HCT116 (cell line): ENCODE measurements at regions not wholly inside any gene's neighbourhood (a gene's known extent, or its start where the extent isn't known, plus 50 kb on each side); places are given as distances from the start of the nearest gene placed in this dataset.

ENCODE experiments used
- ATAC-seq: fragments of 200-7000 bp; cut with Tn5 transposase; 2 replicates; pipeline ENCODE4 v1.9.1; 2020; ENCODE audit warnings: mild to moderate bottlenecking, moderate library complexity
- BruUV-seq: library from RNA; stranded (reverse); fragments of 400-500 nt; replicated peaks from 2 replicates; lab custom pipeline; 2021; lab: Mats Ljungman, UMichigan
- CTCF ChIA-PET: fragments of 300-600 bp; sonication (Branson Sonifier 250); formaldehyde crosslinking; loops from one replicate; lab custom pipeline; 2021; ENCODE audit warnings: antibody characterized with exemption; lab: Charles Lee
- POLR2A ChIA-PET: fragments of 300-600, 350-600 bp; sonication (Branson Sonifier 250); formaldehyde crosslinking; loops from one replicate; lab custom pipeline; 2021; ENCODE audit warnings: antibody characterized with exemption; lab: Charles Lee
- RAD21 ChIA-PET, 2 experiments: fragments of 300-600 bp; sonication (Branson Sonifier 250); formaldehyde crosslinking; loops; one replicate each; lab custom pipeline; 2023; ENCODE audit warnings: low total read pairs in 2 of 2; ENCODE audit not compliant: uncharacterized antibody in 2 of 2, unreplicated experiment in 2 of 2, low non-redundant PET in 1 of 2; lab: Charles Lee
- DNase-seq: peaks from one replicate; pipeline ENCODE4 v3.0.0-alpha.2; 2010; ENCODE audit warnings: low read depth, low spot score
- H2AFZ ChIP-seq: fragments of 200-600 bp; shearing (Covaris generic), sonication (generic); 2 replicates; pipeline ENCODE4 v1.6.1; 2017; ENCODE audit warnings: low read depth, mixed run types, mixed read lengths, antibody characterized with exemption, low read length; ENCODE audit not compliant: poor library complexity, severe bottlenecking
- H3K27ac ChIP-seq: 2 replicates; pipeline ENCODE4 v1.5.1; 2012; ENCODE audit warnings: low read depth, low read length
- H3K27me3 ChIP-seq: fragments of 200-600 bp; sonication (generic); 2 replicates; pipeline ENCODE4 v1.6.1; 2016; ENCODE audit warnings: mixed run types, low read length, mixed read lengths; ENCODE audit not compliant: insufficient read depth
- H3K36me3 ChIP-seq, 2 experiments: fragments of 200-500 bp in 1 of 2; fragments of 200-600 bp in 1 of 2; sonication (Bioruptor generic) in 1 of 2; sonication (generic) in 1 of 2; 2 replicates each; pipeline versions ENCODE4 v1.5.1 to v1.6.1; 2014 to 2016; ENCODE audit warnings: low read length in 2 of 2, inconsistent platforms in 1 of 2, mixed read lengths in 1 of 2, mixed run types in 1 of 2; ENCODE audit not compliant: insufficient read depth in 2 of 2, control insufficient read depth in 1 of 2
- H3K4me1 ChIP-seq, 2 experiments: fragments of 200-600 bp in 1 of 2; sonication (generic) in 1 of 2; 2 replicates each; pipeline versions ENCODE4 v1.5.1 to v1.6.1; 2012 to 2017; ENCODE audit warnings: low read length in 2 of 2, inconsistent platforms in 1 of 2, mild to moderate bottlenecking in 1 of 2, mixed read lengths in 1 of 2, mixed run types in 1 of 2, moderate library complexity in 1 of 2; ENCODE audit not compliant: insufficient read depth in 2 of 2, control insufficient read depth in 1 of 2
- H3K4me2 ChIP-seq: fragments of 200-600 bp; sonication (generic); 2 replicates; pipeline ENCODE4 v1.6.1; 2017; ENCODE audit warnings: mixed run types, low read length, mixed read lengths
- H3K4me3 ChIP-seq, 2 experiments: fragments of 200-600 bp in 1 of 2; sonication (generic) in 1 of 2; replicated peaks in 1 of 2; 2 replicates each; pipeline ENCODE4 v1.5.1; 2011 to 2016; ENCODE audit warnings: low read length in 2 of 2, control low read depth in 1 of 2, low read depth in 1 of 2, mild to moderate bottlenecking in 1 of 2, mixed read lengths in 1 of 2, mixed run types in 1 of 2
- H3K79me2 ChIP-seq: fragments of 200-600 bp; sonication (generic); 2 replicates; pipeline ENCODE4 v1.6.1; 2017; ENCODE audit warnings: mild to moderate bottlenecking, mixed run types, low read length, moderate library complexity, mixed read lengths; ENCODE audit not compliant: insufficient read depth
- H3K9ac ChIP-seq: fragments of 200-600 bp; sonication (generic); 2 replicates; pipeline ENCODE4 v1.6.1; 2016; ENCODE audit warnings: low read length, mixed read lengths
- H3K9me2 ChIP-seq: fragments of 200-600 bp; sonication (generic), shearing (Covaris generic); 2 replicates; pipeline ENCODE4 v1.6.1; 2017; ENCODE audit warnings: mixed run types, mild to moderate bottlenecking, moderate library complexity; ENCODE audit not compliant: insufficient read depth
- H3K9me3 ChIP-seq, 2 experiments: fragments of 200-500 bp in 1 of 2; fragments of 200-600 bp in 1 of 2; sonication (Bioruptor generic) in 1 of 2; sonication (generic) in 1 of 2; 2 replicates each; pipeline ENCODE4 v1.6.1; 2014 to 2017; ENCODE audit warnings: low read length in 2 of 2, mixed read lengths in 2 of 2, inconsistent platforms in 1 of 2, low read depth in 1 of 2, mild to moderate bottlenecking in 1 of 2, mixed run types in 1 of 2, moderate library complexity in 1 of 2; ENCODE audit not compliant: control insufficient read depth in 1 of 2, insufficient read depth in 1 of 2
- H4K20me1 ChIP-seq: fragments of 200-600 bp; sonication (generic), shearing (Covaris generic); 2 replicates; pipeline ENCODE4 v1.6.1; 2017; ENCODE audit warnings: mixed run types, mild to moderate bottlenecking, moderate library complexity; ENCODE audit not compliant: insufficient read depth
- EGR1 ChIP-seq: IDR thresholded peaks from 2 replicates; pipeline ENCODE4 v1.6.1; 2012; ENCODE audit warnings: low read depth
- ELF1 ChIP-seq: IDR thresholded peaks from 2 replicates; pipeline ENCODE4 v1.6.1; 2012; ENCODE audit warnings: low read depth, borderline replicate concordance
- EZH2 ChIP-seq: fragments of 200-600 bp; sonication (generic); IDR thresholded peaks from 2 replicates; pipeline ENCODE4 v1.6.1; 2017; ENCODE audit warnings: antibody characterized with exemption, mixed run types
- EZH2phosphoT487 ChIP-seq: fragments of 200-600 bp; IDR thresholded peaks from 2 replicates; pipeline ENCODE4 v1.6.1; 2018; ENCODE audit warnings: antibody characterized with exemption, borderline replicate concordance
- POLR2AphosphoS5 ChIP-seq: IDR thresholded peaks from 2 replicates; pipeline ENCODE4 v1.6.1; 2011; ENCODE audit warnings: mild to moderate bottlenecking, low read depth, low read length, moderate library complexity
- RAD21 ChIP-seq: IDR thresholded peaks from 2 replicates; pipeline ENCODE4 v1.6.1; 2012; ENCODE audit warnings: low read depth, mild to moderate bottlenecking
- SRF ChIP-seq: IDR thresholded peaks from 2 replicates; pipeline ENCODE4 v1.6.1; 2012; ENCODE audit warnings: low read depth
- YY1 ChIP-seq: IDR thresholded peaks from 2 replicates; pipeline ENCODE4 v1.6.1; 2011; ENCODE audit warnings: low read length, low read depth, moderate library complexity, mild to moderate bottlenecking; ENCODE audit not compliant: insufficient replicate concordance; ENCODE audit errors: extremely low read depth
- ZFX ChIP-seq: fragments of 450-650 bp; IDR thresholded peaks from 2 replicates; pipeline ENCODE4 v1.6.1; 2017
- intact Hi-C: fragments of 100-400 bp; cut with micrococcal nuclease; formaldehyde crosslinking; loops from 2 replicates; pipeline ENCODE4 v1.10.0; 2022
- TF ChIP-seq, protein P1 (sequence below): IDR thresholded peaks from 2 replicates; pipeline ENCODE4 v1.6.1; 2012
- TF ChIP-seq, protein P2 (sequence below): IDR thresholded peaks from 2 replicates; pipeline ENCODE4 v1.6.1; 2012
- TF ChIP-seq, protein P3 (sequence below): IDR thresholded peaks from 2 replicates; pipeline ENCODE4 v1.6.1; 2011; ENCODE audit warnings: mild to moderate bottlenecking, low read length, moderate library complexity; ENCODE audit not compliant: insufficient replicate concordance; ENCODE audit errors: extremely low read depth

DNA sequence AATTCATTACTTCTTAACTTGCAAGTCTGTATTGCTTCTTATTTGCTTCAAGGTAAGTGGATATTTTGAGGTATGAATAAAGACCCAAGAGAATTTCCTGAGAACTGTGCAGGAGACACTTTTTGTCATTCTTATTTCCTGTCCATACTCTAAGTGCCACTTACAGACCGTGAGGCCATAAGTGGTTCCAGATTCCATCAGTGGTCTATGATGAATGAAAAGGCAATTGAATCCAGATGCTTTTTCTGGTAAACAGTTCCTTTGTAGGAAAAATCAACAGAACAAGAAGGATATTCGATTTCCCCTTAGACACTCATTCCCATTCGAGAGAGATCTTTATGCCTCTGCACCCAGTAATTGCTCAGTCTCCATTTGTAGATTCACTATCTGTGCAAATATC is 58.3 kb upstream of the PDE10A start:
- ChIA-PET RAD21 (no interaction called here), CTCF (no interaction called here), POLR2A (no interaction called here)
- BruUV-seq: no TSS peak
- Histone ChIP-seq H3K27me3 (no peaks in the 10 kb centered on the region), H3K9ac (no peak overlapping the region), H3K4me1 (peaks cover 5 to 18% of the 10 kb centered on the region in 2 experiments; a peak in 3 of 4 replicates), H3K36me3 (no peaks in the 10 kb centered on the region), H3K4me2 (no peak overlapping the region), H2AFZ (no peak overlapping the region), H3K9me2 (no peaks in the 10 kb centered on the region), H4K20me1 (no peaks in the 10 kb centered on the region), H3K27ac (no peak overlapping the region), H3K79me2 (no peaks in the 10 kb centered on the region), H3K9me3 (no peaks in the 10 kb centered on the region; a peak in 1 of 4 replicates), H3K4me3 (no peak overlapping the region)
- no peak for DNase-seq
- no peak for TF ChIP-seq EGR1
- TF ChIP-seq ZFX: no peak
- no peak for TF ChIP-seq ELF1
- no peak for TF ChIP-seq EZH2phosphoT487
- TF ChIP-seq SRF: no peak
- TF ChIP-seq YY1: no peak
- TF ChIP-seq RAD21: no peak
- TF ChIP-seq, protein P1, sequence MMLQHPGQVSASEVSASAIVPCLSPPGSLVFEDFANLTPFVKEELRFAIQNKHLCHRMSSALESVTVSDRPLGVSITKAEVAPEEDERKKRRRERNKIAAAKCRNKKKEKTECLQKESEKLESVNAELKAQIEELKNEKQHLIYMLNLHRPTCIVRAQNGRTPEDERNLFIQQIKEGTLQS: no peak
- TF ChIP-seq, protein P2, sequence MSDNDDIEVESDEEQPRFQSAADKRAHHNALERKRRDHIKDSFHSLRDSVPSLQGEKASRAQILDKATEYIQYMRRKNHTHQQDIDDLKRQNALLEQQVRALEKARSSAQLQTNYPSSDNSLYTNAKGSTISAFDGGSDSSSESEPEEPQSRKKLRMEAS: no peak
- no peak for ATAC-seq
- intact Hi-C loops: no loop called here

DNA sequence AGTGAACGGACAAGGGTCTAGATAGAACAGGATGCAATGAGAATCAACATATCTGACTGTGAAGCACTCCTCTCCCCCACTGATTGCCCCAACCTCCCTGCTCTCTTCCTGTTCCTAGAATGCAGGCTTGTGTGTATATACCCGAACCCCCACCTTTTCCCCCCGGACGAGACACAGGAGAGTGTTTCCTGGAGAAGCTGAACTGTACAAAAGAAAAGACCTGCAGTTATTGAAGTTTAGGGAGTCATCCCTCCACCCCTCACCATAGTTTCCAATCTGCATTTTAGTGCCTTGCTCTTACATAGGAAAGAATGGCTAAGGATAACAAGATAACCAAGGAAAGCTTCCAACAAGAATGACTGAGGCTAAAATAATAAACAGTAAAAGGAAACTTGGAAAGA is 55.5 kb upstream of the PDE10A start:
- Histone ChIP-seq H3K36me3 (no peaks in the 10 kb centered on the region), H3K79me2 (no peaks in the 10 kb centered on the region), H3K27me3 (no peaks in the 10 kb centered on the region), H3K9me2 (no peaks in the 10 kb centered on the region), H4K20me1 (no peaks in the 10 kb centered on the region), H3K4me1 (peaks cover 5 to 18% of the 10 kb centered on the region in 2 experiments; a peak in 3 of 4 replicates), H3K4me3 (no peak overlapping the region), H2AFZ (no peak overlapping the region), H3K27ac (no peak overlapping the region), H3K9me3 (no peaks in the 10 kb centered on the region), H3K4me2 (peak overlapping the region; percentile 40), H3K9ac (no peak overlapping the region)
- TF ChIP-seq EZH2phosphoT487 (no peak), POLR2AphosphoS5 (no peak), ELF1 (no peak), EZH2 (no peak)
- TF ChIP-seq, protein P3, sequence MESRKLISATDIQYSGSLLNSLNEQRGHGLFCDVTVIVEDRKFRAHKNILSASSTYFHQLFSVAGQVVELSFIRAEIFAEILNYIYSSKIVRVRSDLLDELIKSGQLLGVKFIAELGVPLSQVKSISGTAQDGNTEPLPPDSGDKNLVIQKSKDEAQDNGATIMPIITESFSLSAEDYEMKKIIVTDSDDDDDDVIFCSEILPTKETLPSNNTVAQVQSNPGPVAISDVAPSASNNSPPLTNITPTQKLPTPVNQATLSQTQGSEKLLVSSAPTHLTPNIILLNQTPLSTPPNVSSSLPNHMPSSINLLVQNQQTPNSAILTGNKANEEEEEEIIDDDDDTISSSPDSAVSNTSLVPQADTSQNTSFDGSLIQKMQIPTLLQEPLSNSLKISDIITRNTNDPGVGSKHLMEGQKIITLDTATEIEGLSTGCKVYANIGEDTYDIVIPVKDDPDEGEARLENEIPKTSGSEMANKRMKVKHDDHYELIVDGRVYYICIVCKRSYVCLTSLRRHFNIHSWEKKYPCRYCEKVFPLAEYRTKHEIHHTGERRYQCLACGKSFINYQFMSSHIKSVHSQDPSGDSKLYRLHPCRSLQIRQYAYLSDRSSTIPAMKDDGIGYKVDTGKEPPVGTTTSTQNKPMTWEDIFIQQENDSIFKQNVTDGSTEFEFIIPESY: no peak
- RAD21 ChIA-PET: no interaction called here
- ATAC-seq (0 out of 2 replicates have a peak, but pooled peaks have one; percentile 17), DNase-seq (no peak)
- CTCF ChIA-PET: no interaction called here
- BruUV-seq: no TSS peak
- intact Hi-C loops: no loop called here
- POLR2A ChIA-PET: no interaction called here
